GM12892 (cell line): ENCODE measurements at regions not wholly inside any gene's neighbourhood (a gene's known extent, or its start where the extent isn't known, plus 50 kb on each side); places are given as distances from the start of the nearest gene placed in this dataset.

Experiments
- POLR2A ChIP-seq: IDR thresholded peaks from 2 replicates; pipeline ENCODE4 v1.6.1; 2011; ENCODE audit warnings: low read depth, low read length, control low read depth
- POLR2AphosphoS5 ChIP-seq: IDR thresholded peaks from 2 replicates; pipeline ENCODE4 v1.6.1; 2011; ENCODE audit warnings: low read depth, low read length, control low read depth
- TAF1 ChIP-seq: IDR thresholded peaks from 2 replicates; pipeline ENCODE4 v1.6.1; 2011; ENCODE audit warnings: low read depth, mild to moderate bottlenecking, control low read depth, low read length, borderline replicate concordance

DNA sequence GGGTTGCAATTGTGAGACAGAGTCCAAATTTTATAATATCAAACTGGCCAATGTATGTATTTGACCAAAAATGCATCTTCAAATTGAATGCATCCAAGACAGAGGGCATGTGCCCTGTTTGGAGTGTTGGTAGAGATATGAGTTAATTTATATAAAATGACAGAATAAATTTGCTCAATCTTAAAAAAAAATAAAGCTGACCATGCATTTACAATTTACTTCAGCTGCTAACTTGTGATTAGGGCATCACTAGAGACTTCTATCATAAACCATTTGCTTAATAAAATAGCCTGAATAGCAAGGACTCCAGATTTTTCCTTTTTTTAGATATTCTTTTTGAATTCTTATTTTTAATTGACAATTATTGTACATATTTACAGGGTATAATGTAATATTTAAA, 1345.8 kb downstream of the CDH11 start:
- TF ChIP-seq POLR2A (no peak), POLR2AphosphoS5 (no peak), TAF1 (no peak)
